ENCODE measurements at regions not wholly inside any gene's neighbourhood (a gene's known extent, or its start where the extent isn't known, plus 50 kb on each side); places are given as distances from the start of the nearest gene placed in this dataset.

GRCh38 chr2:129757915-129758783 is 221.3 kb upstream of the RAB6C start:
- no peak for TF ChIP-seq CTCF (IDR thresholded peaks at IDR 0.05)
- TF ChIP-seq POLR2AphosphoS5 (IDR thresholded peaks at IDR 0.05; ENCODE audit: low read depth, low read length): no peak
- TF ChIP-seq JUND (IDR thresholded peaks at IDR 0.05): no peak
- TF ChIP-seq SIN3A (IDR thresholded peaks at IDR 0.05; ENCODE audit: borderline replicate concordance, low read depth, low read length): no peak
- TF ChIP-seq TAF1 (IDR thresholded peaks at IDR 0.05; ENCODE audit: borderline replicate concordance, low read depth, low read length): no peak
- no peak for TF ChIP-seq EP300 (IDR thresholded peaks at IDR 0.05; ENCODE audit: borderline replicate concordance in 1 of 2, low read depth in 1 of 2, low read length in 1 of 2)
- TF ChIP-seq FOXJ3 (CRISPR knock-in tag; IDR thresholded peaks at IDR 0.05): no peak
- no peak for TF ChIP-seq FOSL2 (IDR thresholded peaks at IDR 0.05; ENCODE audit: borderline replicate concordance, low read depth)
- TF ChIP-seq IRF3 (IDR thresholded peaks at IDR 0.05; ENCODE audit: low read depth, low read length): no peak

Data from SK-N-SH (cell line).